SK-N-SH (cell line): ENCODE measurements at regions not wholly inside any gene's neighbourhood (a gene's known extent, or its start where the extent isn't known, plus 50 kb on each side); places are given as distances from the start of the nearest gene placed in this dataset.

ENCODE experiments used
- CTCF ChIA-PET: fragments of 300-600, 350-600 bp; formaldehyde crosslinking; extraction: SDS; loops from one replicate; lab custom pipeline; 2021; lab: Yijun Ruan, JAX
- POLR2A ChIA-PET: fragments of 350-600 bp; sonication (Branson Sonifier 250); formaldehyde crosslinking; extraction: SDS; loops from one replicate; lab custom pipeline; 2020; ENCODE audit warnings: antibody characterized with exemption, inconsistent platforms; lab: Yijun Ruan, JAX
- DNase-seq: peaks from one replicate; pipeline ENCODE4 v3.0.0; 2012
- H2AFZ ChIP-seq: fragments of 200-600 bp; sonication (generic); 2 replicates; pipeline ENCODE4 v1.8.1; 2016; ENCODE audit warnings: antibody characterized with exemption, mild to moderate bottlenecking, low read depth
- H3F3A ChIP-seq: fragments of 200-600 bp; sonication (generic); replicated peaks from 2 replicates; pipeline ENCODE3; 2016; ENCODE audit warnings: antibody characterized with exemption, mild to moderate bottlenecking; ENCODE audit not compliant: insufficient read depth
- H3K27ac ChIP-seq, 2 experiments: fragments of 200-500 bp in 1 of 2; fragments of 200-600 bp in 1 of 2; sonication (Bioruptor generic) in 1 of 2; sonication (generic), shearing (Covaris generic) in 1 of 2; 2 replicates each; pipeline versions ENCODE4 v1.5.1 to v1.6.1; 2014 to 2016; ENCODE audit warnings: low read depth in 2 of 2, inconsistent platforms in 1 of 2, low read length in 1 of 2, mild to moderate bottlenecking in 1 of 2, mixed read lengths in 1 of 2
- H3K27me3 ChIP-seq: fragments of 200-600 bp; sonication (generic), shearing (Covaris generic); 2 replicates; pipeline ENCODE4 v1.6.1; 2016; ENCODE audit warnings: mixed run types; ENCODE audit not compliant: insufficient read depth
- H3K36me3 ChIP-seq, 2 experiments: fragments of 200-500 bp in 1 of 2; fragments of 200-600 bp in 1 of 2; sonication (Bioruptor generic) in 1 of 2; sonication (generic) in 1 of 2; replicated peaks in 1 of 2; 2 replicates each; pipeline versions ENCODE3 to v1.5.1; 2014 to 2016; ENCODE audit warnings: low read length in 1 of 2, mild to moderate bottlenecking in 1 of 2; ENCODE audit not compliant: insufficient read depth in 2 of 2, control insufficient read depth in 1 of 2
- H3K4me1 ChIP-seq, 2 experiments: fragments of 200-500 bp in 1 of 2; fragments of 200-600 bp in 1 of 2; sonication (Bioruptor generic) in 1 of 2; sonication (generic), shearing (Covaris generic) in 1 of 2; 2 replicates each; pipeline versions ENCODE4 v1.5.1 to v1.6.1; 2014 to 2016; ENCODE audit warnings: low read depth in 1 of 2, low read length in 1 of 2, mixed run types in 1 of 2; ENCODE audit not compliant: insufficient read depth in 2 of 2, control insufficient read depth in 1 of 2
- H3K4me2 ChIP-seq: fragments of 200-600 bp; sonication (generic), shearing (Covaris generic); 2 replicates; pipeline ENCODE4 v1.6.1; 2017; ENCODE audit warnings: mixed run types
- H3K4me3 ChIP-seq, 2 experiments: fragments of 200-500 bp in 1 of 2; fragments of 200-600 bp in 1 of 2; sonication (Bioruptor generic) in 1 of 2; sonication (generic), shearing (Covaris generic) in 1 of 2; 2 replicates each; pipeline versions ENCODE4 v1.5.1 to v1.8.1; 2014 to 2016; ENCODE audit warnings: low read depth in 2 of 2, inconsistent platforms in 1 of 2, low read length in 1 of 2, mild to moderate bottlenecking in 1 of 2, mixed read lengths in 1 of 2, moderate library complexity in 1 of 2
- H3K79me2 ChIP-seq: fragments of 200-600 bp; sonication (generic); 2 replicates; pipeline ENCODE4 v1.8.1; 2017; ENCODE audit warnings: mild to moderate bottlenecking; ENCODE audit not compliant: insufficient read depth
- H3K9ac ChIP-seq: fragments of 200-600 bp; sonication (generic); 2 replicates; pipeline ENCODE4 v1.6.1; 2017; ENCODE audit warnings: mixed run types
- H3K9me2 ChIP-seq: fragments of 200-600 bp; sonication (generic); 2 replicates; pipeline ENCODE4 v1.6.1; 2017; ENCODE audit warnings: mixed run types
- H3K9me3 ChIP-seq: fragments of 200-600 bp; sonication (generic); 2 replicates; pipeline ENCODE4 v1.6.1; 2017; ENCODE audit warnings: mixed run types, mild to moderate bottlenecking, moderate library complexity
- H4K20me1 ChIP-seq: fragments of 200-600 bp; sonication (generic); 2 replicates; pipeline ENCODE4 v1.6.1; 2017; ENCODE audit warnings: mild to moderate bottlenecking, mixed run types; ENCODE audit not compliant: insufficient read depth
- CHD2 ChIP-seq: fragments of 150-350 bp; IDR thresholded peaks from 2 replicates; pipeline ENCODE4 v1.6.1; 2018; ENCODE audit warnings: low read length; ENCODE audit not compliant: partially characterized antibody
- ELF1 ChIP-seq: IDR thresholded peaks from 2 replicates; pipeline ENCODE4 v1.4.0; 2012
- EP300 ChIP-seq, 2 experiments: IDR thresholded peaks; 2 replicates each; pipeline versions ENCODE4 v1.4.0 to v1.6.1; 2012; ENCODE audit warnings: borderline replicate concordance in 1 of 2, low read depth in 1 of 2, low read length in 1 of 2
- EZH2phosphoT487 ChIP-seq: fragments of 200-600 bp; sonication (generic); IDR thresholded peaks from 2 replicates; pipeline ENCODE4 v1.6.1; 2017; ENCODE audit warnings: low read depth, mixed run types, mild to moderate bottlenecking, antibody characterized with exemption, moderate library complexity, borderline replicate concordance
- FOSL2 ChIP-seq: IDR thresholded peaks from 2 replicates; pipeline ENCODE4 v1.4.0; 2012; ENCODE audit warnings: low read depth, mild to moderate bottlenecking, moderate library complexity, borderline replicate concordance
- FOXM1 ChIP-seq: IDR thresholded peaks from 2 replicates; pipeline ENCODE4 v1.4.0; 2012; ENCODE audit warnings: low read depth, mild to moderate bottlenecking
- GABPA ChIP-seq: IDR thresholded peaks from 2 replicates; pipeline ENCODE4 v1.4.0; 2012; ENCODE audit warnings: low read depth, mild to moderate bottlenecking
- JUND ChIP-seq: IDR thresholded peaks from 2 replicates; pipeline ENCODE4 v1.4.0; 2012
- NRF1 ChIP-seq: IDR thresholded peaks from 2 replicates; pipeline ENCODE4 v1.6.1; 2012; ENCODE audit warnings: low read depth, mild to moderate bottlenecking, low read length
- POLR2AphosphoS5 ChIP-seq: IDR thresholded peaks from 2 replicates; pipeline ENCODE4 v1.6.1; 2012; ENCODE audit warnings: low read depth, low read length
- RAD21 ChIP-seq: IDR thresholded peaks from 2 replicates; pipeline ENCODE4 v1.6.1; 2012; ENCODE audit warnings: mild to moderate bottlenecking, low read length
- RFX5 ChIP-seq: IDR thresholded peaks from 2 replicates; pipeline ENCODE4 v1.6.1; 2012; ENCODE audit warnings: mild to moderate bottlenecking, improper control_type of control experiment, low read length
- SIN3A ChIP-seq: IDR thresholded peaks from 2 replicates; pipeline ENCODE4 v1.6.1; 2012; ENCODE audit warnings: low read depth, mild to moderate bottlenecking, low read length, moderate library complexity, borderline replicate concordance
- TAF1 ChIP-seq: IDR thresholded peaks from 2 replicates; pipeline ENCODE4 v1.6.1; 2012; ENCODE audit warnings: low read depth, mild to moderate bottlenecking, low read length, moderate library complexity, borderline replicate concordance
- TCF12 ChIP-seq: IDR thresholded peaks from 2 replicates; pipeline ENCODE4 v1.4.0; 2012
- TEAD4 ChIP-seq: IDR thresholded peaks from 2 replicates; pipeline ENCODE4 v1.4.0; 2012; ENCODE audit warnings: mild to moderate bottlenecking, borderline replicate concordance; ENCODE audit not compliant: insufficient read depth
- YY1 ChIP-seq: IDR thresholded peaks from 2 replicates; pipeline ENCODE4 v1.4.0; 2012; ENCODE audit warnings: low read depth, mild to moderate bottlenecking
- WGBS: methylation state at CpG from one replicate; pipeline ENCODE4 v1.1.6; 2017; ENCODE audit warnings: low lambda C conversion rate; 5-methylcytosine and 5-hydroxymethylcytosine counted together
- TF ChIP-seq, protein P1 (sequence below): fragments of 150-350 bp; IDR thresholded peaks from 2 replicates; pipeline ENCODE4 v1.6.1; 2017; ENCODE audit warnings: antibody characterized with exemption, low read length, low read depth, borderline replicate concordance
- TF ChIP-seq, protein P2 (sequence below): IDR thresholded peaks from 2 replicates; pipeline ENCODE4 v1.4.0; 2012; ENCODE audit warnings: low read depth, borderline replicate concordance

DNA sequence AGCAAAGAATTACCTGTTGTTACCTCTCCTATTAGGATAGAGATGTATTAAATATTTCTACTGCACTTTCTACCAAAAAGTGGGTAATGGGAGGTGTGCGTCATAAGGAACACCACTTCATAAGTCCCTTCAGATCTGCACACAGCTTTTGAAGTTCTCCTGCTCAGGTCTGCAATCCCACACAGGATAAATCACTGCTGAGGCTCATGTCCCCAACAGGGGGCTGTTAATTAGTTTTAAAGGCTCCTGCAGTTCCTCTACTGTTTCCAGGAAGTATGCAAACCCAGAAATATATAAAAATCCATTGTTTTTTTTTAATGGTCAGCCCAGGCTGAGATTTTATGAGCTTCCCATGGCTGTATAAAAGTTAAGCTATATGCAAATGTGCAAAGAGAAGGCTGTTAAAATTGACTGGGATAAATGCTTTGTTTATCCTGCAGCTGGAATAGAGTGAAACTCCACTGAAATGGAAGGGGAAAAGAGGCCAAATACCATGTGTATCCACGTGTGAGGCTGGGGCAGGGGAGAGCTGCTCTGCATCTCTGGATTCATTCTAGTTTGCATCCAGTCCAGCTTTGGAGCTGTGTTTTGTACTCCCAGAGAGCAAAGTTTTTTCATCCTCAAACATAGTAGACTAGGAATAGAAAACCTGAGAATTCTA lies 903.7 kb downstream of the TDRD15 start:
- no peaks in the 10 kb centered on the region for H4K20me1 ChIP-seq
- no peaks in the 10 kb centered on the region; a peak in 1 of 4 replicates for H3K4me1 ChIP-seq
- no peaks in the 10 kb centered on the region for H3K36me3 ChIP-seq
- TF ChIP-seq, protein P1, sequence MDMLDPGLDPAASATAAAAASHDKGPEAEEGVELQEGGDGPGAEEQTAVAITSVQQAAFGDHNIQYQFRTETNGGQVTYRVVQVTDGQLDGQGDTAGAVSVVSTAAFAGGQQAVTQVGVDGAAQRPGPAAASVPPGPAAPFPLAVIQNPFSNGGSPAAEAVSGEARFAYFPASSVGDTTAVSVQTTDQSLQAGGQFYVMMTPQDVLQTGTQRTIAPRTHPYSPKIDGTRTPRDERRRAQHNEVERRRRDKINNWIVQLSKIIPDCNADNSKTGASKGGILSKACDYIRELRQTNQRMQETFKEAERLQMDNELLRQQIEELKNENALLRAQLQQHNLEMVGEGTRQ: no peak
- TF ChIP-seq RAD21 (no peak), FOXM1 (no peak), RFX5 (no peak), TCF12 (no peak), CHD2 (no peak), EZH2phosphoT487 (no peak), POLR2AphosphoS5 (no peak), JUND (no peak), FOSL2 (no peak), TEAD4 (no peak), YY1 (no peak), EP300 (IDR thresholded peaks at IDR 0.05; ENCODE audit: borderline replicate concordance in 1 of 2, low read depth in 1 of 2, low read length in 1 of 2) (no peak), GABPA (no peak), NRF1 (no peak), TAF1 (no peak), SIN3A (no peak), ELF1 (no peak)
- TF ChIP-seq, protein P2, sequence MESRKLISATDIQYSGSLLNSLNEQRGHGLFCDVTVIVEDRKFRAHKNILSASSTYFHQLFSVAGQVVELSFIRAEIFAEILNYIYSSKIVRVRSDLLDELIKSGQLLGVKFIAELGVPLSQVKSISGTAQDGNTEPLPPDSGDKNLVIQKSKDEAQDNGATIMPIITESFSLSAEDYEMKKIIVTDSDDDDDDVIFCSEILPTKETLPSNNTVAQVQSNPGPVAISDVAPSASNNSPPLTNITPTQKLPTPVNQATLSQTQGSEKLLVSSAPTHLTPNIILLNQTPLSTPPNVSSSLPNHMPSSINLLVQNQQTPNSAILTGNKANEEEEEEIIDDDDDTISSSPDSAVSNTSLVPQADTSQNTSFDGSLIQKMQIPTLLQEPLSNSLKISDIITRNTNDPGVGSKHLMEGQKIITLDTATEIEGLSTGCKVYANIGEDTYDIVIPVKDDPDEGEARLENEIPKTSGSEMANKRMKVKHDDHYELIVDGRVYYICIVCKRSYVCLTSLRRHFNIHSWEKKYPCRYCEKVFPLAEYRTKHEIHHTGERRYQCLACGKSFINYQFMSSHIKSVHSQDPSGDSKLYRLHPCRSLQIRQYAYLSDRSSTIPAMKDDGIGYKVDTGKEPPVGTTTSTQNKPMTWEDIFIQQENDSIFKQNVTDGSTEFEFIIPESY: no peak
- no peaks in the 10 kb centered on the region for H3K27me3 ChIP-seq
- no peak for DNase-seq
- no peak overlapping the region for H3K4me2 ChIP-seq
- H3K27ac ChIP-seq: no peak overlapping the region
- H3K9me3 ChIP-seq: peaks cover 4% of the 10 kb centered on the region
- no peak overlapping the region for H2AFZ ChIP-seq
- CTCF ChIA-PET: interaction anchor here (0.9 to 1.0 kb wide), 3 partner anchors 24 to 309 kb away, joined by 3 read pairs; no protein-coding TSS in a partner anchor
- no peaks in the 10 kb centered on the region for H3K9me2 ChIP-seq
- no peak overlapping the region for H3K9ac ChIP-seq
- no peak overlapping the region for H3K4me3 ChIP-seq
- no peaks in the 10 kb centered on the region for H3F3A ChIP-seq
- POLR2A ChIA-PET: no interaction called here
- H3K79me2 ChIP-seq: no peaks in the 10 kb centered on the region
- WGBS: 13% methylated on average over 2 of the region's 2 CpGs
